ENCODE measurements at regions not wholly inside any gene's neighbourhood (a gene's known extent, or its start where the extent isn't known, plus 50 kb on each side); places are given as distances from the start of the nearest gene placed in this dataset.

GRCh38 chr1:54497338-54497737 lies 50.7 kb upstream of the ACOT11 start:
- no peak for DNase-seq

- DNase-seq: no peak
These were observed 52.1 kb upstream of the ACOT11 start for GRCh38 chr1:54495954-54496353.

GRCh38 chr1:54493608-54494007 lies 54.4 kb upstream of the ACOT11 start:
- no peak for DNase-seq

- no peak for DNase-seq
These were observed 57.4 kb upstream of the ACOT11 start for GRCh38 chr1:54490361-54491248.

- DNase-seq: no peak
These were observed 58.3 kb upstream of the ACOT11 start for GRCh38 chr1:54489627-54490250.

GRCh38 chr1:54488779-54489626 lies 59.0 kb upstream of the ACOT11 start:
- DNase-seq: peak; percentile 83

GRCh38 chr1:54488065-54488750 lies 59.8 kb upstream of the ACOT11 start:
- DNase-seq: peak; percentile 86

GRCh38 chr1:54487571-54488050 lies 60.4 kb upstream of the ACOT11 start:
- DNase-seq: no peak

GRCh38 chr1:54486907-54487306 lies 61.1 kb upstream of the ACOT11 start:
- no peak for DNase-seq

- DNase-seq: no peak
These were observed 62.6 kb upstream of the ACOT11 start for GRCh38 chr1:54485416-54485815.

- no peak for DNase-seq
These were observed 64.1 kb upstream of the ACOT11 start for GRCh38 chr1:54483875-54484437.

- DNase-seq: no peak
These were observed 66.7 kb upstream of the ACOT11 start for GRCh38 chr1:54481201-54481884.

GRCh38 chr1:54480525-54480848 lies 67.5 kb upstream of the ACOT11 start:
- DNase-seq: no peak

- DNase-seq: no peak
These were observed 68.0 kb upstream of the ACOT11 start for GRCh38 chr1:54479841-54480524.

GRCh38 chr1:54479251-54479650 lies 68.8 kb upstream of the ACOT11 start:
- no peak for DNase-seq

GRCh38 chr1:54477153-54477561 lies 70.9 kb upstream of the ACOT11 start:
- DNase-seq: no peak

GRCh38 chr1:54476530-54477109 lies 70.4 kb upstream of the SSBP3 start:
- DNase-seq: no peak

- no peak for DNase-seq
These were observed 69.8 kb upstream of the SSBP3 start for GRCh38 chr1:54475946-54476516.

GRCh38 chr1:54475357-54475881 lies 69.2 kb upstream of the SSBP3 start:
- peak; percentile 52 for DNase-seq
